Activated CD8-positive, alpha-beta T cell treated with anti-CD3 and anti-CD28 coated beads for 36 hours (primary cell): ENCODE measurements at regions not wholly inside any gene's neighbourhood (a gene's known extent, or its start where the extent isn't known, plus 50 kb on each side); places are given as distances from the start of the nearest gene placed in this dataset.

ENCODE experiments used
- ATAC-seq: fragments of 200-7000 bp; cut with Tn5 transposase; one replicate; pipeline ENCODE4 v1.10.0; 2021; ENCODE audit warnings: mild to moderate bottlenecking, moderate library complexity
- CTCF ChIA-PET: fragments of 350-600 bp; sonication (Branson Sonifier 250); formaldehyde crosslinking; loops from one replicate; lab custom pipeline; 2021; ENCODE audit warnings: antibody characterized with exemption; lab: Charles Lee
- POLR2A ChIA-PET: fragments of 350-600 bp; sonication (Branson Sonifier 250); formaldehyde crosslinking; loops from one replicate; lab custom pipeline; 2021; ENCODE audit warnings: antibody characterized with exemption; lab: Charles Lee
- DNase-seq: peaks from one replicate; pipeline ENCODE4 v3.0.0-alpha.2; 2020
- H3K27ac Mint-ChIP-seq: one replicate; pipeline ENCODE4 v1.8.0; 2021; ENCODE audit warnings: mild to moderate bottlenecking, mixed read lengths
- H3K27me3 Mint-ChIP-seq: one replicate; pipeline ENCODE4 v1.8.0; 2021; ENCODE audit warnings: mixed read lengths
- H3K36me3 Mint-ChIP-seq: one replicate; pipeline ENCODE4 v1.8.0; 2021; ENCODE audit warnings: low read depth, mixed read lengths
- H3K4me1 Mint-ChIP-seq: one replicate; pipeline ENCODE4 v1.8.0; 2021; ENCODE audit warnings: low read depth, mixed read lengths
- H3K4me3 Mint-ChIP-seq: one replicate; pipeline ENCODE4 v1.8.0; 2021; ENCODE audit warnings: mild to moderate bottlenecking, moderate library complexity, mixed read lengths
- H3K9me3 Mint-ChIP-seq: one replicate; pipeline ENCODE4 v1.8.0; 2021; ENCODE audit warnings: mixed read lengths
- CTCF ChIP-seq: fragments of 200-600 bp; IDR thresholded peaks from one replicate; pipeline ENCODE4 v1.8.0; 2022; ENCODE audit warnings: antibody characterized with exemption, mild to moderate bottlenecking
- intact Hi-C: fragments of 100-400 bp; cut with micrococcal nuclease; formaldehyde crosslinking; loops from one replicate; pipeline ENCODE4 v1.10.0; 2022

GRCh38 chr13:33925563-33925962, 107.6 kb downstream of the RFC3 start:
- intact Hi-C loops: no loop called here
- ChIA-PET CTCF (no interaction called here), POLR2A (no interaction called here)
- TF ChIP-seq CTCF: no peak
- Mint-ChIP-seq H3K4me1 (no peaks in the 10 kb centered on the region), H3K36me3 (no peaks in the 10 kb centered on the region), H3K27ac (no peak overlapping the region), H3K4me3 (no peak overlapping the region), H3K9me3 (no peaks in the 10 kb centered on the region), H3K27me3 (no peaks in the 10 kb centered on the region)
- DNase-seq (no peak), ATAC-seq (no peak)

GRCh38 chr13:33927315-33927714, 109.4 kb downstream of the RFC3 start:
- Mint-ChIP-seq H3K9me3 (no peaks in the 10 kb centered on the region), H3K36me3 (no peaks in the 10 kb centered on the region), H3K27ac (no peak overlapping the region), H3K27me3 (no peaks in the 10 kb centered on the region), H3K4me1 (no peaks in the 10 kb centered on the region), H3K4me3 (no peak overlapping the region)
- intact Hi-C loops: no loop called here
- TF ChIP-seq CTCF: no peak
- CTCF ChIA-PET: interaction anchor here (0.8 kb wide), 1 partner anchor 1335 kb away, joined by 3 read pairs; no protein-coding TSS in a partner anchor
- POLR2A ChIA-PET: no interaction called here
- ATAC-seq: no peak
- no peak for DNase-seq

- no peak for ATAC-seq
- Mint-ChIP-seq H3K27me3 (no peaks in the 10 kb centered on the region), H3K36me3 (no peaks in the 10 kb centered on the region), H3K9me3 (no peaks in the 10 kb centered on the region), H3K4me3 (no peak overlapping the region), H3K27ac (no peak overlapping the region), H3K4me1 (no peaks in the 10 kb centered on the region)
- DNase-seq: peak; percentile 12
- ChIA-PET POLR2A (no interaction called here), CTCF (no interaction called here)
- no peak for TF ChIP-seq CTCF
- intact Hi-C loops: no loop called here
Measured at GRCh38 chr13:33931397-33932311, 113.7 kb downstream of the RFC3 start.

- intact Hi-C loops: no loop called here
- H3K4me1 Mint-ChIP-seq: no peaks in the 10 kb centered on the region
- no peak for ATAC-seq
- no peak overlapping the region for H3K27ac Mint-ChIP-seq
- no peaks in the 10 kb centered on the region for H3K9me3 Mint-ChIP-seq
- no peak for DNase-seq
- no peak overlapping the region for H3K4me3 Mint-ChIP-seq
- no peaks in the 10 kb centered on the region for H3K36me3 Mint-ChIP-seq
- ChIA-PET CTCF (no interaction called here), POLR2A (no interaction called here)
- TF ChIP-seq CTCF: no peak
- no peaks in the 10 kb centered on the region for H3K27me3 Mint-ChIP-seq
Measured at GRCh38 chr13:33932769-33933406, 114.9 kb downstream of the RFC3 start.

GRCh38 chr13:33933810-33934209, 115.9 kb downstream of the RFC3 start:
- DNase-seq (no peak), ATAC-seq (no peak)
- POLR2A ChIA-PET: no interaction called here
- no peak overlapping the region for H3K27ac Mint-ChIP-seq
- CTCF ChIA-PET: no interaction called here
- no peaks in the 10 kb centered on the region for H3K9me3 Mint-ChIP-seq
- no peak for TF ChIP-seq CTCF
- no peaks in the 10 kb centered on the region for H3K27me3 Mint-ChIP-seq
- H3K4me3 Mint-ChIP-seq: no peak overlapping the region
- H3K4me1 Mint-ChIP-seq: no peaks in the 10 kb centered on the region
- H3K36me3 Mint-ChIP-seq: no peaks in the 10 kb centered on the region
- intact Hi-C loops: no loop called here
